ENCODE measurements at regions not wholly inside any gene's neighbourhood (a gene's known extent, or its start where the extent isn't known, plus 50 kb on each side); places are given as distances from the start of the nearest gene placed in this dataset.
"Not testable (repeated sequence)": the region's sequence is repeated elsewhere in the genome, so short reads cannot be mapped to it uniquely, and the experiment has no call there.

GRCh38 chr3:171981271-171981605 is 58.1 kb upstream of the FNDC3B start:
- Histone ChIP-seq H4K91ac (ENCODE audit: low read depth, low read length, poor library complexity) (no peak overlapping the region), H3K4me3 (ENCODE audit: low read length in 2 of 2) (no peak overlapping the region), H3K27ac (replicated peaks; ENCODE audit: low read length) (no peak overlapping the region), H3K4me2 (ENCODE audit: insufficient read depth, low read length, poor library complexity, severe bottlenecking) (no peak overlapping the region), H2BK12ac (ENCODE audit: low read length) (no peak overlapping the region), H3K79me1 (ENCODE audit: low read depth, low read length) (no peaks in the 10 kb centered on the region), H3K23ac (ENCODE audit: low read depth, low read length, poor library complexity) (no peak overlapping the region), H3K4me1 (ENCODE audit: control insufficient read depth in 2 of 2, insufficient read depth in 1 of 2, low read depth in 1 of 2, low read length in 2 of 2) (no peaks in the 10 kb centered on the region), H2AK5ac (ENCODE audit: low read depth, low read length) (no peak overlapping the region), H3K4ac (ENCODE audit: low read length) (no peak overlapping the region), H4K8ac (ENCODE audit: low read depth, low read length) (no peak overlapping the region), H3K18ac (ENCODE audit: low read length) (no peak overlapping the region), H2BK120ac (ENCODE audit: low read depth, low read length) (no peak overlapping the region), H3K14ac (ENCODE audit: low read length) (no peak overlapping the region), H3K36me3 (replicated peaks in 1 of 2; ENCODE audit: control insufficient read depth in 2 of 2, insufficient read depth in 2 of 2, low read length in 2 of 2) (peaks cover 0 to 2% of the 10 kb centered on the region in 2 donors), H3K27me3 (ENCODE audit: control insufficient read depth in 3 of 3, insufficient read depth in 3 of 3, low read depth in 1 of 3, low read length in 3 of 3) (peaks cover 0 to under 1% (median 0%) of the 10 kb centered on the region in 3 experiments), H2AFZ (ENCODE audit: low read length) (no peak overlapping the region), H3K9ac (ENCODE audit: low read depth, low read length, poor library complexity) (no peak overlapping the region), H2BK15ac (ENCODE audit: low read length) (no peak overlapping the region), H3K9me3 (replicated peaks in 1 of 2; ENCODE audit: control insufficient read depth in 2 of 2, insufficient read depth in 1 of 2, low read depth in 1 of 2, low read length in 2 of 2) (no peaks in the 10 kb centered on the region), H2BK5ac (ENCODE audit: low read length) (no peak overlapping the region)
- WGBS, 2 donors (ENCODE audit: extremely low coverage in 2 of 2, insufficient read length in 2 of 2, insufficient replicate concordance in 1 of 2), result no CpG with 5 or more reads among the region's 1 CpG
- no peak for DNase-seq (ENCODE audit: low spot score)

- H2AFZ ChIP-seq (ENCODE audit: low read length), result no peak overlapping the region
- H3K4ac ChIP-seq (ENCODE audit: low read length), result no peak overlapping the region
- no peak overlapping the region for H2BK5ac ChIP-seq (ENCODE audit: low read length)
- H2BK12ac ChIP-seq (ENCODE audit: low read length), result no peak overlapping the region
- no peaks in the 10 kb centered on the region for H3K27me3 ChIP-seq (ENCODE audit: control insufficient read depth in 3 of 3, insufficient read depth in 3 of 3, low read depth in 1 of 3, low read length in 3 of 3)
- H3K4me3 ChIP-seq (ENCODE audit: low read length in 2 of 2), result no peak overlapping the region
- H4K91ac ChIP-seq (ENCODE audit: low read depth, low read length, poor library complexity), result no peak overlapping the region
- no peak overlapping the region for H2BK120ac ChIP-seq (ENCODE audit: low read depth, low read length)
- no peak for DNase-seq (ENCODE audit: low spot score)
- no peak overlapping the region for H3K18ac ChIP-seq (ENCODE audit: low read length)
- no peak overlapping the region for H3K9ac ChIP-seq (ENCODE audit: low read depth, low read length, poor library complexity)
- H3K79me1 ChIP-seq (ENCODE audit: low read depth, low read length), result no peaks in the 10 kb centered on the region
- WGBS, 2 donors (ENCODE audit: extremely low coverage in 2 of 2, insufficient read length in 2 of 2, insufficient replicate concordance in 1 of 2), result no CpG with 5 or more reads among the region's 2 CpGs
- H2AK5ac ChIP-seq (ENCODE audit: low read depth, low read length), result no peak overlapping the region
- no peaks in the 10 kb centered on the region for H3K36me3 ChIP-seq (replicated peaks in 1 of 2; ENCODE audit: control insufficient read depth in 2 of 2, insufficient read depth in 2 of 2, low read length in 2 of 2)
- H3K27ac ChIP-seq (replicated peaks; ENCODE audit: low read length), result no peak overlapping the region
- H3K4me2 ChIP-seq (ENCODE audit: insufficient read depth, low read length, poor library complexity, severe bottlenecking), result no peak overlapping the region
- no peaks in the 10 kb centered on the region for H3K9me3 ChIP-seq (replicated peaks in 1 of 2; ENCODE audit: control insufficient read depth in 2 of 2, insufficient read depth in 1 of 2, low read depth in 1 of 2, low read length in 2 of 2)
- no peak overlapping the region for H3K14ac ChIP-seq (ENCODE audit: low read length)
- no peak overlapping the region for H3K23ac ChIP-seq (ENCODE audit: low read depth, low read length, poor library complexity)
- no peak overlapping the region for H2BK15ac ChIP-seq (ENCODE audit: low read length)
- H4K8ac ChIP-seq (ENCODE audit: low read depth, low read length), result no peak overlapping the region
- no peaks in the 10 kb centered on the region for H3K4me1 ChIP-seq (ENCODE audit: control insufficient read depth in 2 of 2, insufficient read depth in 1 of 2, low read depth in 1 of 2, low read length in 2 of 2)
Measured at GRCh38 chr3:171982828-171983227, 56.5 kb upstream of the FNDC3B start.

GRCh38 chr3:171983685-171984084 is 55.7 kb upstream of the FNDC3B start:
- not testable (repeated sequence) for H3K18ac ChIP-seq (ENCODE audit: low read length); H3K27ac ChIP-seq (replicated peaks; ENCODE audit: low read length)
- no CpG with 5 or more reads among the region's 8 CpGs for WGBS, 2 donors (ENCODE audit: extremely low coverage in 2 of 2, insufficient read length in 2 of 2, insufficient replicate concordance in 1 of 2)

GRCh38 chr3:171984883-171985282 is 54.5 kb upstream of the FNDC3B start:
- Histone ChIP-seq H4K8ac (ENCODE audit: low read depth, low read length) (no peak overlapping the region), H2AK5ac (ENCODE audit: low read depth, low read length) (no peak overlapping the region), H3K9ac (ENCODE audit: low read depth, low read length, poor library complexity) (no peak overlapping the region), H3K4me2 (ENCODE audit: insufficient read depth, low read length, poor library complexity, severe bottlenecking) (no peak overlapping the region), H3K18ac (ENCODE audit: low read length) (no peak overlapping the region), H3K27ac (replicated peaks; ENCODE audit: low read length) (no peak overlapping the region), H3K4me1 (ENCODE audit: control insufficient read depth in 2 of 2, insufficient read depth in 1 of 2, low read depth in 1 of 2, low read length in 2 of 2) (no peaks in the 10 kb centered on the region), H2AFZ (ENCODE audit: low read length) (no peak overlapping the region), H4K91ac (ENCODE audit: low read depth, low read length, poor library complexity) (no peak overlapping the region), H2BK120ac (ENCODE audit: low read depth, low read length) (no peak overlapping the region), H3K79me1 (ENCODE audit: low read depth, low read length) (no peaks in the 10 kb centered on the region), H3K14ac (ENCODE audit: low read length) (no peak overlapping the region), H3K9me3 (replicated peaks in 1 of 2; ENCODE audit: control insufficient read depth in 2 of 2, insufficient read depth in 1 of 2, low read depth in 1 of 2, low read length in 2 of 2) (no peaks in the 10 kb centered on the region), H3K36me3 (replicated peaks in 1 of 2; ENCODE audit: control insufficient read depth in 2 of 2, insufficient read depth in 2 of 2, low read length in 2 of 2) (no peaks in the 10 kb centered on the region), H3K27me3 (ENCODE audit: control insufficient read depth in 3 of 3, insufficient read depth in 3 of 3, low read depth in 1 of 3, low read length in 3 of 3) (no peaks in the 10 kb centered on the region), H2BK12ac (ENCODE audit: low read length) (no peak overlapping the region), H2BK15ac (ENCODE audit: low read length) (no peak overlapping the region), H3K4ac (ENCODE audit: low read length) (no peak overlapping the region), H2BK5ac (ENCODE audit: low read length) (no peak overlapping the region), H3K23ac (ENCODE audit: low read depth, low read length, poor library complexity) (no peak overlapping the region), H3K4me3 (ENCODE audit: low read length in 2 of 2) (no peak overlapping the region)
- no peak for DNase-seq (ENCODE audit: low spot score)
- WGBS, 2 donors (ENCODE audit: extremely low coverage in 2 of 2, insufficient read length in 2 of 2, insufficient replicate concordance in 1 of 2), result no CpG with 5 or more reads among the region's 4 CpGs

More at GRCh38 chr3:171983685-171984084, 55.7 kb upstream of the FNDC3B start:
- H2BK5ac ChIP-seq (ENCODE audit: low read length); H3K4me3 ChIP-seq (ENCODE audit: low read length in 2 of 2); H2BK12ac ChIP-seq (ENCODE audit: low read length); H2BK120ac ChIP-seq (ENCODE audit: low read depth, low read length); H3K4me2 ChIP-seq (ENCODE audit: insufficient read depth, low read length, poor library complexity, severe bottlenecking); DNase-seq (ENCODE audit: low spot score); H3K27me3 ChIP-seq (ENCODE audit: control insufficient read depth in 3 of 3, insufficient read depth in 3 of 3, low read depth in 1 of 3, low read length in 3 of 3); H3K14ac ChIP-seq (ENCODE audit: low read length); H2AFZ ChIP-seq (ENCODE audit: low read length); H4K8ac ChIP-seq (ENCODE audit: low read depth, low read length); H3K79me1 ChIP-seq (ENCODE audit: low read depth, low read length); H3K23ac ChIP-seq (ENCODE audit: low read depth, low read length, poor library complexity); H3K9ac ChIP-seq (ENCODE audit: low read depth, low read length, poor library complexity); H2AK5ac ChIP-seq (ENCODE audit: low read depth, low read length); H3K4ac ChIP-seq (ENCODE audit: low read length); H2BK15ac ChIP-seq (ENCODE audit: low read length); H3K4me1 ChIP-seq (ENCODE audit: control insufficient read depth in 2 of 2, insufficient read depth in 1 of 2, low read depth in 1 of 2, low read length in 2 of 2); H4K91ac ChIP-seq (ENCODE audit: low read depth, low read length, poor library complexity); H3K36me3 ChIP-seq (replicated peaks in 1 of 2; ENCODE audit: control insufficient read depth in 2 of 2, insufficient read depth in 2 of 2, low read length in 2 of 2); H3K9me3 ChIP-seq (replicated peaks in 1 of 2; ENCODE audit: control insufficient read depth in 2 of 2, insufficient read depth in 1 of 2, low read depth in 1 of 2, low read length in 2 of 2): not testable (repeated sequence)
